ENCODE measurements at regions not wholly inside any gene's neighbourhood (a gene's known extent, or its start where the extent isn't known, plus 50 kb on each side); places are given as distances from the start of the nearest gene placed in this dataset.
"Not testable (repeated sequence)": the region's sequence is repeated elsewhere in the genome, so short reads cannot be mapped to it uniquely, and the experiment has no call there.

DNA sequence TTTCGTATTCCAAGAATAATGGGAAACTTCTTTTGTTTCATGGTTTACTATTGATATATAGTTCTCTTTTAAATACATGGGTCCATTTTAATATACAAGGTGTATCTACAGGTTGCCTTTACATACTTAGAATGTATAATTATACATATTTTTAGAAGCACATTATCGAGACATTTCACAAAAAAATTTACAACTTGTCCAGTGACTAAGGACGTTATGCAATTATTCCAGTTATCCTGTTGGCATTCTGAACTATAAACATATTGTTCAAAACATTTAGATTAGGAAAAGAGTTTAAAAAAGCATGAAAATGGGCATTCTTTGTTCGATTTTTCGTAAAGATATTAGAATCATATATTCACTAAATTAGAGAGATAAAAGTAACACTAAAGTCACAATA lies 344.6 kb upstream of the TMEFF2 start:
- TF ChIP-seq, protein P1, sequence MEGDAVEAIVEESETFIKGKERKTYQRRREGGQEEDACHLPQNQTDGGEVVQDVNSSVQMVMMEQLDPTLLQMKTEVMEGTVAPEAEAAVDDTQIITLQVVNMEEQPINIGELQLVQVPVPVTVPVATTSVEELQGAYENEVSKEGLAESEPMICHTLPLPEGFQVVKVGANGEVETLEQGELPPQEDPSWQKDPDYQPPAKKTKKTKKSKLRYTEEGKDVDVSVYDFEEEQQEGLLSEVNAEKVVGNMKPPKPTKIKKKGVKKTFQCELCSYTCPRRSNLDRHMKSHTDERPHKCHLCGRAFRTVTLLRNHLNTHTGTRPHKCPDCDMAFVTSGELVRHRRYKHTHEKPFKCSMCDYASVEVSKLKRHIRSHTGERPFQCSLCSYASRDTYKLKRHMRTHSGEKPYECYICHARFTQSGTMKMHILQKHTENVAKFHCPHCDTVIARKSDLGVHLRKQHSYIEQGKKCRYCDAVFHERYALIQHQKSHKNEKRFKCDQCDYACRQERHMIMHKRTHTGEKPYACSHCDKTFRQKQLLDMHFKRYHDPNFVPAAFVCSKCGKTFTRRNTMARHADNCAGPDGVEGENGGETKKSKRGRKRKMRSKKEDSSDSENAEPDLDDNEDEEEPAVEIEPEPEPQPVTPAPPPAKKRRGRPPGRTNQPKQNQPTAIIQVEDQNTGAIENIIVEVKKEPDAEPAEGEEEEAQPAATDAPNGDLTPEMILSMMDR (IDR thresholded peaks at IDR 0.05), result no peak
- ATAC-seq (ENCODE audit: low FRiP score), result no peak

DNA sequence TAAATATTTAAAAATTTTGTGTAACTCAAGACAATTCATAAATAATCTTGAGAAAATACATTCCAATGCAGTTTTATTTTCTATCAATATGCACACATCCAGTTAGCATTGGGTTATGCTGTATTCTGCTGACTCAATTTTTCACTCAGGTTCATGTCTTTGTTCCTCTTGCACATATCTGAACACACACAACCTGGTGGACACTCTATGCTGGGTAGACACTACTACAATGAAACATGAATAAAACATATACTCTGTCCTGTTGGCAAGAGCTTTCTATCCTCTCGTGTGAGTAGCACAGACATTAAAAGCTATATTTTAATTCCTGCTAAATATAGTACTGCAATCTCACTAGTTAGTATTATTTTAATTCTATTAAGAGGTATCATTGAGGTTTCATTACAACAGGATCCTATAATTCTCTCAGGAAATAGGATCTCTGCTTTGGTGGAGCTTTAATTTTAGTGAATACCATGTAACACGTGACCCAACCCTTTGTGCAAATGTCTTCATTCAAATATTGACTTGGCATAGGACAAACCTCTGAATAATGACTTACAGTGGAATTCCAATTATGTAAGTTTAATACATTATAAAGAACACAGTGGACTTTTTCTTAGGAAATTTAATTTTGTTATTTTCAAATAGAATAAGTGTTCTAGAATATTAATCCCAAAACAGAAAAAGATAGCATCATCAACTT lies 342.3 kb upstream of the TMEFF2 start:
- ATAC-seq (ENCODE audit: low FRiP score) (no peak), DNase-seq (ENCODE audit: low spot score) (no peak)
- TF ChIP-seq, protein P1 (IDR thresholded peaks at IDR 0.05), result no peak

More for the DNA sequence above, 344.6 kb upstream of the TMEFF2 start:
- DNase-seq (ENCODE audit: low spot score), result no peak

DNA sequence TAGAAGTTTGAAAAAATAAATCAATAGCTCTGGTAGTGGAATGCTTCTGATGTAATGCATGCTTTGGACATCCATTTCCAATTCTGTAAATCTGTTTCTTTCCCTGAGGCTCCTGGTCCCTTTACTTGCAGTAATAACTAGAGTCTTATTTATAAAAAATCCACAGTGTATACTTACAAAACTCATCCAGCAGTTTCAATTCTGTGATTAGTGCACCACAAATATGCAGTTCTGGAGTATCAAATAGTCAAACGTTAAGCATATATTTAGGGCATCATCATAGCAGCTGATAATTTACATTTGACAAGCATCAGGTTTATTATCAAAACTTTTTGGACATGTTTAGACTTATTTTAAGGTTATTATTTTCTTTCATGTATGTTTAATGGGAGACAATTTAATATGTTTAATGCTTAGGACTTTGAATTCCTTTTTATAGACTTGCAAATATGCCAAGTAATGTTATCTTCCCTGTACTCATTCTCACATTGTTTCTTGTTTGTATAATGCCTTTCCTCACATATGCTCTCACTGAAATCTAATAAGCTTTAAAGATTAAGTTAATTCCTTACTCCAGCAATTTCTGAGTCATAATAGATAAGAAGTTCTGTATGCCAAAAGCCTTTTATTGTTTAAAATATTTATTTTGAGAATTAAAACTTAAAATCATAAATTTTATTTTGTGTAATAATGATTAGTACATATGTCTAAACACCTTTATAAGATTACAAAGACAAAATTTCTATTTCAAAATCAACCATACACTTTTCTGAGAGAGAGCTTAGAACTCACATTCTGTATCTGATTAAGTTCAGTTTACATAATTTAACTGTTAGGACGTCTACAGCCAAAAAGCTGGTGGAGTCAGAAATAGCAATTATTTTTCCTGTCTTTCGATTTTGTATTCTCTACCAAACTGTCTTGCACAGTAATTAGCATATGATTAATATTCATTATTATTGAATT lies 341.5 kb upstream of the TMEFF2 start:
- ATAC-seq (ENCODE audit: low FRiP score), result no peak
- TF ChIP-seq, protein P1 (IDR thresholded peaks at IDR 0.05), result no peak
- DNase-seq (ENCODE audit: low spot score), result no peak

DNA sequence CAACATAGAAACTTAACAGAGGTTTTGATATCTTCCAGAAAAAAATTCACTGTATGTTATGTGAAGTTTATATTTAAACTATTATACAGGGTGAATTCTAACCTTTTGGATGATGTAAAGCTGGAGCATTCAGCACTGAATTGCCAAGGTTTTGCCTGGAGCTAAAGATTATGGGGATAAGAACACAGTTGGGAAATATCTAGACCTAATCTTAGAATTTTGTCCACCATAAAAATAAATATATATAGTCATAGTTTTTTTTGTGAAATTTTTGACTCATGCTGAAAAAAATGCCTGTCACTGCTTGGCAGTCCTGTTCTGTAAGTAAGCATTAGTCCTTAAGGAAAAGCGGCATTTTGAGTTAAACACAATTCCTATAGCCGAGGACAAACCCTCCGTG lies 339.3 kb upstream of the TMEFF2 start:
- DNase-seq (ENCODE audit: low spot score), result no peak
- no peak for ATAC-seq (ENCODE audit: low FRiP score)
- TF ChIP-seq, protein P1 (IDR thresholded peaks at IDR 0.05), result no peak

DNA sequence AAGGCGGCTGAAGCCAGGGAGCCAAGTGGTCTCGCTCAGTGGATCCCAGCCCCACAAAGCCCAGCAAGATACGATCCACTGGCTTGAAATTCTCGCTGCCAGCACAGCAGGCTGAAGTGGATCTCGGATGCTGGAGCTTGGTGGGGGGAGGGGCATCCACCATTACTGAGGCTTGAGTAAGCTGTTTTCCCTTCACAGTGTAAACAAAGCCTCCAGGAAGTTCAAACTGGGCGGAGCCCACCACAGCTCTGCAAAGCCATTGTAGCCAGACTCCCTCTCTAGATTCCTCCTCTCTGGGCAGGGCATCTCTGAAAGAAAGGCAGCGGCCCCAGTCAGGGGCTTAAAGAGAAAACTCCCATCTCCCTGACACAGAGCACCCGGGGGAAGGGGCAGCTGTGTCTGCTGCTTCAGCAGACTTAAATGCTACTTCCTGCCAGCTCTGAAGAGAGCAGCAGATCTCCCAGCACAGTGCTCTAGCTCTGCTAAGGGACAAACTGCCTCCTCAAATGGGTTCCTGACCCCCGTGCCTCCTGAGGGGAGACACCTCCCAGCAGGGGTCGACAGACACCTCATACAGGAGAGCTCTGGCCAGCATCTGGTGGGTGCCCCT lies 330.0 kb upstream of the TMEFF2 start:
- ATAC-seq (ENCODE audit: low FRiP score); DNase-seq (ENCODE audit: low spot score): not testable (repeated sequence)

DNA sequence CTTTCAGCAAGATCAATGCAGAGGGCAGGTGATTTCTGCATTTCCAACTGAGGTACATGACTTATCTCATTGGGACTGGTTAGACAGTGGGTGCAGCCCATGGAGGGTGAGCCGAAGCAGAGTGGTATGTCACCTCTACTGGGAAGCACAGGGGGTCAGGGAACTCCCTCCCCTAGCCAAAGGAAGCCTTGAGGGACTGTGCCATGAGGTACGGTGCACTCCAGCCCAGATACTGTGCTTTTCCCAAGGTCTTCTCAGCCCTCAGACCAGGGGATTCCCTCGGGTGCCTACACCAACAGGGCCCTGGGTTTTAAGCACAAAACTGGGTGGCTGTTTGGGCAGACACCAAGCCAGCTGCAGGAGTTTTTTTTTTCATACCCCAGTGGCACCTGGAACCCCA lies 329.5 kb upstream of the TMEFF2 start:
- not testable (repeated sequence) for DNase-seq (ENCODE audit: low spot score); ATAC-seq (ENCODE audit: low FRiP score)

DNA sequence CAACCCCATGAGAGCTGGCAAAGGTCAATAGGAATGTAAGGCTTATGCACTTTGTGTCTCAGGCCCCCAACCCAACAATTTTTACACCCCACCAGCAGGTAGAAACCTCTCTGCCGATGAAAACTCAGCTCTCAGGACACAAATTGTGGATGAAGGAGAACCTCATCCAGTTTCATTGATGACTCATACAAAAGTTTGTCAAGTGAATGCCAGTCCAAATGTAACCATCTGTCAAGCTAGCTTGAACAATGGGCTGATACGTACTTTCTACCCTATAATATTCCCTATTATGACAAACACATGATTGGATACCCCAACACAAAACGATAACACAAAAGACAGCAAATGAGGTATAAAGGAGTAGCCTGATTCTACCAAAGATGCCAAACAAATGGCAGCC lies 321.2 kb upstream of the TMEFF2 start:
- TF ChIP-seq, protein P1 (IDR thresholded peaks at IDR 0.05), result no peak
- ATAC-seq (ENCODE audit: low FRiP score) (no peak), DNase-seq (ENCODE audit: low spot score) (no peak)

All from omental fat pad (tissue), 3 donors.